Natural killer cell (primary cell): ENCODE measurements at regions not wholly inside any gene's neighbourhood (a gene's known extent, or its start where the extent isn't known, plus 50 kb on each side); places are given as distances from the start of the nearest gene placed in this dataset.

Experiments used
- ATAC-seq, 3 donors: fragments of 150-1000 bp in 2 of 3; fragments of 200-7000 bp in 1 of 3; cut with Tn5 transposase; 1 replicate in 1 of 3; 2 replicates in 2 of 3; pipeline ENCODE4 v1.10.0; 2021; ENCODE audit warnings: mild to moderate bottlenecking in 2 of 3, moderate library complexity in 2 of 3
- DNase-seq, 2 donors: peaks; one replicate each; pipeline versions ENCODE4 v3.0.0 to v3.0.0-alpha.2; 2013 to 2021; ENCODE audit warnings: mixed read lengths in 1 of 2
- H3K27ac ChIP-seq: one replicate; pipeline ENCODE4 v1.5.1; 2013; ENCODE audit warnings: mild to moderate bottlenecking, low read length
- H3K27me3 ChIP-seq: one replicate; pipeline ENCODE4 v1.6.1; 2013; ENCODE audit warnings: low read length; ENCODE audit not compliant: control insufficient read depth, insufficient read depth
- H3K36me3 ChIP-seq: one replicate; pipeline ENCODE4 v1.6.1; 2013; ENCODE audit warnings: low read length; ENCODE audit not compliant: control insufficient read depth, insufficient read depth
- H3K4me1 ChIP-seq: one replicate; pipeline ENCODE4 v1.6.1; 2013; ENCODE audit warnings: low read length; ENCODE audit not compliant: control insufficient read depth, insufficient read depth
- H3K4me3 ChIP-seq: one replicate; pipeline ENCODE4 v1.5.1; 2013; ENCODE audit warnings: low read length
- H3K9me3 ChIP-seq: one replicate; pipeline ENCODE4 v1.6.1; 2013; ENCODE audit warnings: low read length; ENCODE audit not compliant: control insufficient read depth, insufficient read depth
- H3K27ac Mint-ChIP-seq, 2 donors: one replicate each; pipeline ENCODE4 v1.8.0; 2022; ENCODE audit warnings: mild to moderate bottlenecking in 2 of 2, mixed read lengths in 2 of 2, moderate library complexity in 1 of 2
- H3K27me3 Mint-ChIP-seq, 2 donors: one replicate each; pipeline ENCODE4 v1.8.0; 2022; ENCODE audit warnings: low read depth in 2 of 2, mixed read lengths in 2 of 2
- H3K36me3 Mint-ChIP-seq: one replicate; pipeline ENCODE4 v1.8.0; 2022; ENCODE audit warnings: mixed read lengths
- H3K4me1 Mint-ChIP-seq, 2 donors: one replicate each; pipeline ENCODE4 v1.8.0; 2022; ENCODE audit warnings: mixed read lengths in 2 of 2
- H3K4me3 Mint-ChIP-seq: one replicate; pipeline ENCODE4 v1.8.0; 2022; ENCODE audit warnings: mild to moderate bottlenecking, moderate library complexity, mixed read lengths
- H3K9me3 Mint-ChIP-seq, 2 donors: one replicate each; pipeline ENCODE4 v1.8.0; 2022; ENCODE audit warnings: mixed read lengths in 2 of 2
- CTCF ChIP-seq: fragments of 200-600 bp; IDR thresholded peaks from one replicate; pipeline ENCODE4 v1.8.0; 2022; ENCODE audit warnings: antibody characterized with exemption
- WGBS: methylation state at CpG from one replicate; pipeline ENCODE4 v1.1.7; 2013; ENCODE audit warnings: missing lambda C conversion rate; ENCODE audit not compliant: insufficient coverage; 5-methylcytosine and 5-hydroxymethylcytosine counted together
- intact Hi-C: fragments of 100-400 bp; cut with micrococcal nuclease; formaldehyde crosslinking; loops from one replicate; pipeline ENCODE4 v1.14.2; 2022

GRCh38 chr14:27314231-27314630 is 716.4 kb upstream of the NOVA1 start:
- intact Hi-C loops = no loop called here
- ATAC-seq (no peak), DNase-seq (no peak)
- H3K4me1 Mint-ChIP-seq = no peaks in the 10 kb centered on the region
- H3K9me3 ChIP-seq = no peaks in the 10 kb centered on the region
- no peaks in the 10 kb centered on the region for H3K27me3 ChIP-seq
- peaks cover 4% of the 10 kb centered on the region for H3K36me3 Mint-ChIP-seq
- H3K27ac ChIP-seq = no peak overlapping the region
- H3K36me3 ChIP-seq = no peaks in the 10 kb centered on the region
- no peak overlapping the region for H3K4me3 Mint-ChIP-seq
- no peak for TF ChIP-seq CTCF
- no peaks in the 10 kb centered on the region for H3K4me1 ChIP-seq
- peaks cover 9 to 10% of the 10 kb centered on the region in 2 donors for H3K9me3 Mint-ChIP-seq
- no peak overlapping the region for H3K4me3 ChIP-seq
- H3K27ac Mint-ChIP-seq = no peak overlapping the region
- H3K27me3 Mint-ChIP-seq = no peaks in the 10 kb centered on the region

GRCh38 chr14:27315477-27315876 is 717.6 kb upstream of the NOVA1 start:
- no peaks in the 10 kb centered on the region for H3K27me3 ChIP-seq
- H3K4me3 ChIP-seq = no peak overlapping the region
- H3K4me1 Mint-ChIP-seq = no peaks in the 10 kb centered on the region
- H3K9me3 ChIP-seq = no peaks in the 10 kb centered on the region
- no peaks in the 10 kb centered on the region for H3K36me3 Mint-ChIP-seq
- H3K27ac Mint-ChIP-seq = no peak overlapping the region
- no peaks in the 10 kb centered on the region for H3K27me3 Mint-ChIP-seq
- no peaks in the 10 kb centered on the region for H3K4me1 ChIP-seq
- intact Hi-C loops = no loop called here
- DNase-seq (no peak), ATAC-seq (no peak)
- H3K4me3 Mint-ChIP-seq = no peak overlapping the region
- H3K27ac ChIP-seq = no peak overlapping the region
- no peak for TF ChIP-seq CTCF
- 73% methylated on average over 2 of the region's 4 CpGs for WGBS
- H3K9me3 Mint-ChIP-seq = peaks cover 7 to 9% of the 10 kb centered on the region in 2 donors
- no peaks in the 10 kb centered on the region for H3K36me3 ChIP-seq

- no peak for TF ChIP-seq CTCF
- ATAC-seq (no peak), DNase-seq (no peak)
- H3K4me3 Mint-ChIP-seq = no peak overlapping the region
- no peaks in the 10 kb centered on the region for H3K4me1 ChIP-seq
- H3K9me3 Mint-ChIP-seq = peaks cover 7 to 9% of the 10 kb centered on the region in 2 donors
- no peak overlapping the region for H3K27ac ChIP-seq
- H3K9me3 ChIP-seq = no peaks in the 10 kb centered on the region
- no peak overlapping the region for H3K4me3 ChIP-seq
- H3K36me3 ChIP-seq = no peaks in the 10 kb centered on the region
- no peak overlapping the region for H3K27ac Mint-ChIP-seq
- intact Hi-C loops = no loop called here
- no peaks in the 10 kb centered on the region for H3K4me1 Mint-ChIP-seq
- no peaks in the 10 kb centered on the region for H3K27me3 ChIP-seq
- H3K36me3 Mint-ChIP-seq = no peaks in the 10 kb centered on the region
- H3K27me3 Mint-ChIP-seq = no peaks in the 10 kb centered on the region
Measured at GRCh38 chr14:27315947-27316346, 718.1 kb upstream of the NOVA1 start.

GRCh38 chr14:27318774-27319420 is 721.1 kb upstream of the NOVA1 start:
- ATAC-seq (no peak), DNase-seq (no peak)
- Histone ChIP-seq H3K9me3 (peaks cover 2% of the 10 kb centered on the region), H3K36me3 (no peaks in the 10 kb centered on the region), H3K27me3 (no peaks in the 10 kb centered on the region), H3K27ac (no peak overlapping the region), H3K4me1 (no peaks in the 10 kb centered on the region), H3K4me3 (no peak overlapping the region)
- WGBS = 90% methylated on average over 1 of the region's 1 CpG
- Mint-ChIP-seq H3K4me3 (no peak overlapping the region), H3K9me3 (peaks cover 2 to 9% of the 10 kb centered on the region in 2 donors), H3K27ac (no peak overlapping the region), H3K4me1 (no peaks in the 10 kb centered on the region), H3K27me3 (no peaks in the 10 kb centered on the region), H3K36me3 (no peaks in the 10 kb centered on the region)
- intact Hi-C loops = no loop called here
- no peak for TF ChIP-seq CTCF
